Right hindlimb (tissue), 1 donor: ENCODE measurements at regions not wholly inside any gene's neighbourhood (a gene's known extent, or its start where the extent isn't known, plus 50 kb on each side); places are given as distances from the start of the nearest gene placed in this dataset.
"Not testable (repeated sequence)": the region's sequence is repeated elsewhere in the genome, so short reads cannot be mapped to it uniquely, and the experiment has no call there.

ENCODE experiments used
- DNase-seq: peaks from one replicate; pipeline ENCODE4 v3.0.0-alpha.2; 2018

DNA sequence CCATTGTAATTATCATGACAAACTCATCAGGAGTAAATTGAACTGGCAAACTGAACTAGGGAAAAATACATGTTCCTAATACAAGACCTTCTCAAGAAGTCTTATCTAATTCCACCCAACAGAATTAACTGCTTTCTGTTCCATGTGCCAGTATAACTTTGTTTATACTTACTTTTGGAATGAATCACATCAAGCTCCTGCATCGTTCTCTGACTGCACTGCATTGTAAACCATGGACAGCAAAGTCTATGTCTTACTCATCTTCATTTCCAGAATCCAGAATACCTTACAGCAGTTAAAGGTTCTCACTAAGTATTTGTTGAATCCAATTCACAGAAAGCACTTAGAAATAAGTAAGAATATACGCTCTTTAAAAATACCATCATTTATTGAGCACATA, 102.8 kb downstream of the PLK2 start:
- DNase-seq, result no peak

- no peak for DNase-seq
Measured at GRCh38 chr5:58356662-58357061, 103.2 kb downstream of the PLK2 start.

DNA sequence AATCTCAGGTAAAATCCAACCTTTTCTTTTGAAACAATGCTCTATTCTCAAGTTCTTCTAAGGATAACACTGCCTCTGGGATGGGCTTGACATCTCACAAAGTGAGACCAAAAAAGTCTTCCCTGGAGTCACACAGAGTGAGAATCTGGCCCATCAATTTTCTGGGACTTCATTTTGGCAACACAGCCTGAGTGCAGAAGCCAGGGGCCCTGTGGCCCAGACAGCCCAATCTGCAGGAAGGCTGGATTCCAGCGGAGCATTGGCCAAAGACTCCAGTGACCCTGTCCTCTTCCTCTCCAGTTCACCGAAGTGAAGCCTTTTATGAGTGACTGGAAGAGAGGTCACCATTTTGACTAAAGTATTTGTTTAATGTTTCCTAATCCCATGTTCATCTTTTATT, 105.1 kb downstream of the PLK2 start:
- DNase-seq, result no peak

DNA sequence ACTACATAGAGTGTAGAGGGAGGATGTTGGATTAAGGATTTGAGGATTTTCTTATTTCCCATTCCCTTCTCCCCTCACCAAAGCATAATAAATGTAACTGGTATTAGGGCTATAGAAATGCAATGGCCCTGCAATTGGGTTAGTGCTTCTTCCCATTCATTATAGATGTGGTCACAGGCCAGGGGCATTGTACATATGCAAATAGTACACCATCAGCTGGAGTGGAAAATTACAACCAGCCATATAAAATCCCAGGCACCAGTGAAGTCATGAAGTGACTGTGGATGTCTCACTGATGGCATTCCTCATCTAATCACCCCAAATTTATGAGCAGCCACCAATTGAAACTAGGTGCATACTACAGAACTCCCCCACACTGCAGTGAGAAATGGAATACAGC, 105.9 kb downstream of the PLK2 start:
- DNase-seq, result no peak

DNA sequence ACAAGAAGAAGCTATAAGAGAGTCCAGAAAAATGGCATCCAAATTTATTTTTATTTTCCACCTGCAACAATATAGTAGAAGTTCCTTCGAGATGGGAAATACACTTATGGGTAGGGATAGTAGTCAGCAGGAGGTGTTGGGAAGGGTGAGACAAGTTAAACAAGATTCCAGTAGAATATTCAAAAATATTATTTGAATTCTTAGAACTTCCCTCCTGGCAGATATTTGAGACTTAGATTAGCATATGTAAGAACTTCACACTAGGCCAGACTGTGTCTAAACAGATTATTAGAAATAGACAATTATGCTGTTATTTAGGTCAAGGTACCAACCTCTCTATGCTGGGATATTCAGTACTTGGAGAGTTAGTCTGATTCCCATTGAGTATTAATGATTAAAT, 108.7 kb downstream of the PLK2 start:
- no peak for DNase-seq

GRCh38 chr5:58348996-58349728, 110.7 kb downstream of the PLK2 start:
- no peak for DNase-seq

DNA sequence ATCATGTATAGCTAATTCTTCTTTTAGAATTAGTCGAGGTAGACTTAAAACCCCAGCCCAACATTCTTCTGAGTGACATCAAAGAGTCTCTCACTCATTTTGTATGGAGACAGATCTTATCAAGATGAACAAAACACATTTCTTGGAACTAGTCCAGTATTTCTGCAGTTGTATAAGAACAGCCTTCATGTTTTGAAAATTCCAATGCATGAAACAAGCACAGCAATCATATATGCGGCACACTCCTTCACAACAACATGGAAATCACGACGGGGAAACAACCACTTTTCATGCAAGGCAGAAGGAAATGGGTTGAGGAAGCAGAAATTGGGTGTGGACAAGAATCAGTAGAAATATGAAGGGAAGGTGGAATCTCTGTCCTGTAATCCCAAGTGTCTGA, 113.8 kb downstream of the PLK2 start:
- no peak for DNase-seq

DNA sequence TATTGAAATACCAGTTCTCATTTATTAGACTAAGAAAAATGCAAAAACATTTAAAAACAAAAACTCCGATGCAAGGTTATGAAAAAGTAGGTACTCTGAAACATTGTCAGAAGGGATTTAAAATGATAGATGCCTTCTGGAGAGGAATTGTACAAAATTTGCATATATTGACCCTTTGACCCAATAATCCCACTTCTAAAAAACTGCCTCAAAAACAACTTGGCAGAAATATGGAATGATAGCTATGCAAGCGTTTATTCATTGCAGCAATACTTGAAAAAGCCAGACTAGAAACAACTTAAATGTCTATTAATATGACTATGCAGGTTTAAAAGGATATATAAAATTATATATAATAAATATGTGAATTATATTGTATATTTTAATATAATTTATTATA, 118.4 kb downstream of the PLK2 start:
- DNase-seq, result no peak

DNA sequence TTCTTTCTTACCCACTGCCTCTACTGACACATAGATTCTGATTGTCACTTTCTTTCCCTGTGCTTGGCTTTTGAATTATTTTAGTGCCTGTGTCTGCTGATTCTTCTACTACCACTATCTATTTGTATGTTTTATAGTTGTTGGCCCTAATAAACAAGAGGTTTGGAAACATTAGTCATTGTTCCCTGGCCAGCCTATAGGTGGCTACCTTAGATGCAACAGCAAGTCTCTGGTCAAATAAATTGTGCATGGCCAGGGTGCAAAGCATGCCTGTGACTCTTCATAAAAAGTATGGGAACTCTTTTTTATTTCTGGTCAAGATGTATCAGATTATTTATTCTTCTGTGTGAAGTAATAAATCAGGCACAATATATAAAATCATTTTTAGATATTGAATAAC, 124.4 kb downstream of the PLK2 start:
- DNase-seq, result no peak

GRCh38 chr5:58334035-58334434, 125.9 kb downstream of the PLK2 start:
- DNase-seq, result no peak

GRCh38 chr5:58330781-58331180, 129.1 kb downstream of the PLK2 start:
- no peak for DNase-seq

GRCh38 chr5:58327289-58327688, 132.6 kb downstream of the PLK2 start:
- DNase-seq, result no peak

DNA sequence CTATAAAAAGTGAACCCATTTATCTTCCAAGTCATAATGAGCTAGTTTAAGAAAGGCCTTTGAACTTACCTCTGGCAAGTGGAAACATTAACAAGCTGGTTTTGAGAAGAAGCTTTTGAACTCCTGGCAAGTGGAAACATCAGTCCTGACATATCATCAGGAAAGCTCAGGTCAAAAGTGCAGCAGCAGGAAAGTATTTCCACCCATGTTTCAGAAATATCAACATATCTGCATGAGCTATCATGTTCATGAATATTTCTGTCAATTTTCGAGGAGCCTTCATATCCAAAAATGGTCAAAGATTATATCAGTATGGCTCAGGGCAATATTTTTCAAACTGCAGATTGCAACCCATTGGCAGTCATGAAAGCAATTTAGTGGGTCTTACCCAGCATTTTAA, 133.9 kb downstream of the PLK2 start:
- no peak for DNase-seq

DNA sequence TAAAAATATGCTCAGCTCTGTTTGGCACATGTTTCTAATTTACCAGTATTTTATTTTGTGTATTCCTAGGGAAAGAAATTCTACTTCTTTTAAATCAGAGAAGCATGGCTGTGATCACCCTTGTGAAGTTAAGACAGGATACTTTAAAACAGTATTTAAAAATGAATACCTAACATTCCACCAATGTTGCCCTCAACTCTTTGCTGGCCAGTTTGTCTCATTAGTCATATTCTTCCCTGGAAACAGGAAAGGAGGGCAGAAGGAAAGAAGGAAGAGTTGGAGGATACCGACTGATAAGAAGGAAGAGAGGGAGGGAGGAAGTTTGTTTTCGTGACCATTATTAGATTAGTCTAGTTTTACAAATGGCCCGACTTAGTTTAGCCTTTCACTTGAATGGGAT, 137.4 kb downstream of the PLK2 start:
- DNase-seq, result no peak

DNA sequence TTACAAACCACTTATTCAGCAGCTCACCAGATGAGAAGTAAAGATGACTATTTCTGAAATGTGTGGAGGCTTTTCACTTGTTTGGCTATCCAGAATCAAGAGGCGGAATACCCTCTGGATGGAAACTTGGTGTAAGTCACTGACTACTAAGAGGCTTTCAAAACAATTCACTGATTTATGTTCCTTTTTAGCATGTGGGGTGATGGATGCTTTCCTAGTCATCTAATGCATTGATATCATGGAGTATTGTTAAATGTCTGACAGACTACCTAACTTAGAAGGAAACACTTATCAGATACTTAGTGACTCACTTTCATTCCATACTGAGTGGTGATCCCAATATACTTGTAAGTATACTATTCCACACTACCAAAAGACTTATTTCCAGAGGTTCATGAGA, 141.4 kb downstream of the PLK2 start:
- DNase-seq, result no peak

DNA sequence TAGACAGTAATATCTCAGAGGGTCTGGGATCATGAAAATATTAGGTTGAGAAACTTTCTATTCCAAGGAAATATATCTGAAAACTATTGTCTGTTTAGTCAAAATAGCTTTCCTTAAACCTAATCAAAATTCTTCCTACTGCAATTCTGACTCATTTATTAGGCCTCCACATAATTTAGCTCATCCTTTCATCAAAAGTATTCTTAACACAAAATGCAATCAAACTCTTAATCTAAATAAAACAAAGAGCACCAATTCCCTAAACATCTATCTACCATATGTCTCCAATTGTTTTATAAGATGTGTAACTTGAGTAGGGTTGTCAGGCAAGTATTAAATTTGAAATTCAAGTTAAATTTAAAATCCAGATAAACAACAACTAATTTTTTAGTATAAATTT, 142.1 kb downstream of the PLK2 start:
- no peak for DNase-seq

DNA sequence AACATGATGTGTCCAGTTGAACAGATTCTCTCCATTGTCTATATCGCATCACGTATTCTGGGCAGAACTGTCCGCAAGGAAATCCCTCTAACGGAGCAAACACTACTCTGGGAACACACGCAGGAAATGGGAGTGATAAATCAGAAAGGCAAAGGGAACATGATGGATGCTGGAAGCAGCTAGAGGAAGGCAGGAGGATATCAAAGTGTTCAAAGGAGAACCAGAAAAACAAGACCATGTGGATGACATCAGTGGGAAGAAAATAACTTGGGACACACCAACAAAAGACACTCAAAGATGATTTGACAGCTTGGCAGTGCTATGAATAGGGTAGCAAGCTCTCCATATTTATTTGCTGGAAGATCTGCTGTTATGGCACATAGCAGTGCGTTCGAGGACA, 142.9 kb downstream of the PLK2 start:
- DNase-seq, result no peak

- no peak for DNase-seq
Measured at GRCh38 chr5:58315794-58316193, 144.1 kb downstream of the PLK2 start.

- DNase-seq, result no peak
Measured at GRCh38 chr5:58314356-58315210, 145.3 kb downstream of the PLK2 start.

- DNase-seq, result no peak
Measured at GRCh38 chr5:58312299-58312698, 147.6 kb downstream of the PLK2 start.

DNA sequence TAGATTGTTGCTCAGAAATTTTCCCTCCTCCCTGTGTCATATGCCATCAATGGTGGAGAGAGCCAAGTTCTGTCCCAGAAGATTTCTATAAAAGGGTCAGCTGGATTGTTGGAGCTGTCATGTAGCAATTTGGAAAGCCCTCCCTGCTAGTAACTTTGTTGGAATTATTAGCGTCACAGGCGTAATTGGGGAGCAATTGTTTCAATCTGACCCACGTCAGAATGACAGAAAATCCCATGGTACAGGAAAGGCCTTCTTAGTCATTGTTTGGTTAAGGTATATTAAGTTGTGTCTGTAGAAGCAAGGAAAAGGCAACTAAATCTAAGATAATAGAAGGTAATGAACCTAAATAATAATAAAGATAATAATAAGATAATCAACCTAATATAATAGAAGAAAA, 148.4 kb downstream of the PLK2 start:
- DNase-seq, result no peak

DNA sequence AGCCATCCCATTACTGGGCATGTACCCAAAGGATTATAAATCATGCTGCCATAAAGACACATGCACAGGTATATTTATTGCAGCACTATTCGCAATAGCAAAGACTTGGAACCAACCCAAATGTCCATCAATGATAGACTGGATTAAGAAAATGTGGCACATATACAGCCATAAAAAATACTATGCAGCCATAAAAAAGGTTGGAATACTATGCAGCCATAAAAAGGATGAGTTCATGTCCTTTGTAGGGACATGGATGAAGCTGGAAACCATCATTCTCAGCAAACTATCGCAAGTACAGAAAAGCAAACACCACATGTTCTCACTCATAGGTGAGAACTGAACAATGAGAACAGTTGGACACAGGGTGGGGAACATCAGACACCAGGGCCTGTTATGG, 151.5 kb downstream of the PLK2 start:
- not testable (repeated sequence) for DNase-seq

GRCh38 chr5:58300346-58300895, 159.5 kb downstream of the PLK2 start:
- no peak for DNase-seq

- no peak for DNase-seq
Measured at GRCh38 chr5:58299256-58299655, 160.6 kb downstream of the PLK2 start.
